ENCODE measurements at regions not wholly inside any gene's neighbourhood (a gene's known extent, or its start where the extent isn't known, plus 50 kb on each side); places are given as distances from the start of the nearest gene placed in this dataset.
A peak's percentile ranks its signal among the peaks of the same experiment; 100 is the strongest.
"Not testable (repeated sequence)": the region's sequence is repeated elsewhere in the genome, so short reads cannot be mapped to it uniquely, and the experiment has no call there.

DNA sequence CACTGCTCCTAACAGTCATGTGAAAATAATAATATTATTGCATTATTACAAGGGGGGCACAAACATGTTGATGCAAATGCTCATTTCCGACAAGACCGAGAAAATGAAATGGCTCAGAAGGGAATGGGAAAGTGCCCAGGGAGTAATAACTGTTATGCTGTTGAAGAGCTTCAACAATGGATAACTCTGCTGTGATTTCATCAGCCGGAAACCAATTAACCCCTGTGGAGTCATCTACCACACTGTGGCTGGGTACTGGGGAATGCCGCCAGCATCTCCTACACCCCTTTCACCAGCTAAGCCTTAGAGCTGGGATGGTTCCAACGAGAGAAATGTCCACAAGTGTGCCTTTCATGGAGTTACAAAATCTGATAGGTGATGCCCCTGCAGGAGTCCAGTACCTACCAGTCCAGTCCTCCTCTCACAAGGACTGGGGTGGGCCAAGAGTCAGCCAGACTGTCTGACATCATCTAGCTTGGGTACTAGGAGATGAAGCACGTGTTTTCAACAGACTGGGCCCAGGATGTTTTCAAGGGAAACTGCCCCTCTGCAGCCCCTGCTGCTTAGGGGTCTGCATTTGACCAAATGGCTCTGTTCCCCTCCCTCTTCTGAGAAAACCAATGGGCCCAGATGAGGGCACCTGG is 509.3 kb upstream of the CCDC196 start:
- H3K4me1 ChIP-seq (ENCODE audit: insufficient read depth, low read length) = no peaks in the 10 kb centered on the region
- Mint-ChIP-seq H3K9me3 (peaks cover 0 to 22% (median 10%) of the 10 kb centered on the region in 8 donors), H3K4me1 (peaks cover 0 to 1% (median 0%) of the 10 kb centered on the region in 4 donors), H3K27me3 (no peaks in the 10 kb centered on the region), H3K36me3 (peaks cover 0 to 3% of the 10 kb centered on the region in 2 donors), H3K4me3 (no peak overlapping the region), H3K27ac (no peak overlapping the region)
- H3K27me3 ChIP-seq (ENCODE audit: insufficient read depth, low read length) = no peaks in the 10 kb centered on the region
- no peak for DNase-seq
- H3K36me3 ChIP-seq (ENCODE audit: insufficient read depth, low read length) = no peaks in the 10 kb centered on the region
- no peak overlapping the region for H3K4me3 ChIP-seq (ENCODE audit: low read length in 2 of 2)
- CTCF ChIA-PET (ENCODE audit: partially characterized antibody) = no interaction called here
- H3K27ac ChIP-seq (ENCODE audit: low read depth, low read length) = no peak overlapping the region
- POLR2A ChIA-PET (ENCODE audit: partially characterized antibody) = no interaction called here
- intact Hi-C loops (cut with micrococcal nuclease) = no loop called here
- H3K9me3 ChIP-seq (ENCODE audit: control insufficient read depth in 1 of 2, low read length in 2 of 2) = no peaks in the 10 kb centered on the region

DNA sequence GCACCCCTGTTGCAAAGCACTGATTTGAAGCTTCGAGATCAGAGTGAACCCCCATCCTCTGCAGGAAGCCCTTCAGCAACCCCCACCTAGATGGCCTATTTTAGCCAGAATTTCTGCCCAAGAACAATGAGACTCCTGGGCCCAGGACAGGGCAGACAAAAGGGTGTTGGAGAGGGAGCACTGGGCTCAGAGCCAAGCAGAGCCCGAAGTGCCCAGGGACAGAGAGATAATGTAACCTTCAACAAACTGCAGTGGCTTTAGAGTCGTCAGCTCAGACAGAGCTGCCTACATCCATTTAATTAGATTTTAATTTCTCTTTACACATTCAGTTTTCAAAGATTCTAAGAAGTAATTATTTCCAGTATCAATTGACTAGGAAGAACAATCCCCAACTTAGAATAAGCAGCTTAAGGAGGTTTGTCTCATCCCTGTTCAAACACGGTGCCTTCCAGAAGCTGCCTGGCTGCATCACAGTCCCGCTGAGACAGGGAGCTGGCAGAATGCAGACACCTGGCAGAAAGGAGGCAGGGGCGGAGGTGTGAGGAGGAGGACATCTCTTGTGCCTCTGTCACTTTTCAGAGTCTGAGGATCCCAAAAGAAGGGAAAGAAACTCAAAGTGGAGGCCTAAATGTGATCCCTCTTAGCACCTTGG is 504.9 kb upstream of the CCDC196 start:
- Histone ChIP-seq H3K9me3 (ENCODE audit: control insufficient read depth in 1 of 2, low read length in 2 of 2) (no peaks in the 10 kb centered on the region), H3K4me1 (ENCODE audit: insufficient read depth, low read length) (no peaks in the 10 kb centered on the region), H3K27me3 (ENCODE audit: insufficient read depth, low read length) (no peaks in the 10 kb centered on the region), H3K27ac (ENCODE audit: low read depth, low read length) (no peak overlapping the region), H3K36me3 (ENCODE audit: insufficient read depth, low read length) (no peaks in the 10 kb centered on the region), H3K4me3 (ENCODE audit: low read length in 2 of 2) (no peak overlapping the region)
- H3K4me3 Mint-ChIP-seq = no peak overlapping the region
- ChIA-PET POLR2A (ENCODE audit: partially characterized antibody) (no interaction called here), CTCF (ENCODE audit: partially characterized antibody) (no interaction called here)
- peaks cover 0 to 22% (median 10%) of the 10 kb centered on the region in 8 donors for H3K9me3 Mint-ChIP-seq
- H3K27me3 Mint-ChIP-seq = no peaks in the 10 kb centered on the region
- H3K27ac Mint-ChIP-seq = no peak overlapping the region
- no peak for DNase-seq
- peaks cover 0 to 3% of the 10 kb centered on the region in 2 donors for H3K36me3 Mint-ChIP-seq
- intact Hi-C loops (cut with micrococcal nuclease) = no loop called here
- H3K4me1 Mint-ChIP-seq = peaks cover 0 to 3% (median 1%) of the 10 kb centered on the region in 4 donors

DNA sequence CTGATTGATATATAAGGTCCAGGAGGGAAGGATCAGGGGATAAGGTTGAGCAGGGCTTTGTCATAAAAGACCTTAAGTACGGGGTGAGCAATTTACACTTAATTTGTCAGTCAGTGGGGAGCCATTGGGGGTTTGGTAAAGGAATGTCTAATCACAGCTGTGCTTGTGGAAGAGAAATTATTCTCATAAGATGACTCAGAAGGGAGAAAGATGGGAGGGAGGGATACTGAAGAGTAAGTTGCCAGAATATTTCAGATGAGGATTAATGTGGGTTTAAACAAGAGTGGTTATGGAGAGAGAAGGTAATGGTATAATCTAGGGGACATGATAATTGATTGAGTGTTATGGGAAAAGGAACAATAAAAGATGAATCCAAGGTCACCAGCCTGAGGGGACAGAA is 500.1 kb upstream of the CCDC196 start:
- Histone ChIP-seq H3K4me1 (ENCODE audit: insufficient read depth, low read length) (no peaks in the 10 kb centered on the region), H3K27ac (ENCODE audit: low read depth, low read length) (no peak overlapping the region), H3K4me3 (ENCODE audit: low read length in 2 of 2) (no peak overlapping the region), H3K36me3 (ENCODE audit: insufficient read depth, low read length) (no peaks in the 10 kb centered on the region), H3K27me3 (ENCODE audit: insufficient read depth, low read length) (no peaks in the 10 kb centered on the region), H3K9me3 (ENCODE audit: control insufficient read depth in 1 of 2, low read length in 2 of 2) (no peaks in the 10 kb centered on the region)
- Mint-ChIP-seq H3K4me3 (no peak overlapping the region), H3K9me3 (peaks cover 0 to 2% (median 0%) of the 10 kb centered on the region in 8 donors), H3K4me1 (peaks cover 0 to 7% (median 5%) of the 10 kb centered on the region in 4 donors), H3K36me3 (no peaks in the 10 kb centered on the region), H3K27me3 (no peaks in the 10 kb centered on the region), H3K27ac (peak overlapping the region in 1 of 7 donors; percentile 2)
- POLR2A ChIA-PET (ENCODE audit: partially characterized antibody) = no interaction called here
- no peak for DNase-seq
- intact Hi-C loops (cut with micrococcal nuclease) = no loop called here
- CTCF ChIA-PET (ENCODE audit: partially characterized antibody) = no interaction called here

DNA sequence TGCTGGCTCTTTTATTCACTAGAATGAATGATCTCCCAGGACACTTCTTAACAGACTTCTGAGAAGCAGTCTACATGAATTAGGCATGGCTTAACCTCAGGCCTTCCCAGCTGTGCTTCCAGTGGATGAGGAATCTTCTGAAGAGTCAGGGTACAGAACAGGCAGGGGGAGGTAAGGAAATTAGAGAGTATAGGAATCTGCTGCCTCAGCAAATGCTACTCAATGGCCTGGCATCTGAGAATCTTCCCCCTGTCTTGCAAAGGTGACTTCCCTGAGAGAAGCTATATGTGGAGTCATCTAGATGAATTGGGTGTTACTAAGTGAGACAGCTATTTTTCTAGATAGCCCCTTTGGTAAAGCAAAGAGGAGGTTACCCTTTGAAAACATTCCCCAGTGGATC is 496.2 kb upstream of the CCDC196 start:
- CTCF ChIA-PET (ENCODE audit: partially characterized antibody) = no interaction called here

DNA sequence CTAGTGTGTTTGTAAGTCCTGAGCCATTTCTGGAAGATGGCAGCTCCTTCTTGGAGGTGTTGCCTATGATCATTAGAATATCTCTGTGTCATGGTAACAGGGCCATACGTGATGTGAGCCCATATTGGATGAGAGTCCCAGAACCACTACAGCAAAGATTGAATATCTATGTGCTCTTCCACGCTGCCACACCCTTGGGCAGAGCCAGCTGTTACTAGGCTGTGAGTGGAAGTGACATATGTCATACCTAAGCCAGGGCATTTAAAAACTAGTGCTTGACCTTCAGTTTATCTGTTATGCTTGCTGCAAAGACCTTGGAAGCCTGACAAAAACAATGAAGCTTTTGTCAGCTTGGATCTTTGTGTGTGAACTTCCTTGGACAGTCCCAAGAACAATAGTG is 495.1 kb upstream of the CCDC196 start:
- H3K27ac Mint-ChIP-seq = peak overlapping the region in 2 of 7 donors; percentile 32 to 53
- no peak for DNase-seq
- no peaks in the 10 kb centered on the region for H3K27me3 ChIP-seq (ENCODE audit: insufficient read depth, low read length)
- intact Hi-C loops (cut with micrococcal nuclease) = no loop called here
- H3K9me3 Mint-ChIP-seq = peaks cover 0 to 5% (median under 1%) of the 10 kb centered on the region in 8 donors
- ChIA-PET POLR2A (ENCODE audit: partially characterized antibody) (interaction anchor here (1.1 kb wide), 1 partner anchor 31 kb away, joined by 3 read pairs; no protein-coding TSS in a partner anchor), CTCF (ENCODE audit: partially characterized antibody) (no interaction called here)
- H3K27me3 Mint-ChIP-seq = no peaks in the 10 kb centered on the region
- no peaks in the 10 kb centered on the region for H3K9me3 ChIP-seq (ENCODE audit: control insufficient read depth in 1 of 2, low read length in 2 of 2)
- H3K4me3 ChIP-seq (ENCODE audit: low read length in 2 of 2) = no peak overlapping the region
- no peaks in the 10 kb centered on the region for H3K36me3 Mint-ChIP-seq
- H3K27ac ChIP-seq (ENCODE audit: low read depth, low read length) = no peak overlapping the region
- no peaks in the 10 kb centered on the region for H3K36me3 ChIP-seq (ENCODE audit: insufficient read depth, low read length)
- H3K4me3 Mint-ChIP-seq = no peak overlapping the region
- peaks cover 21 to 36% (median 28%) of the 10 kb centered on the region in 4 donors for H3K4me1 Mint-ChIP-seq
- H3K4me1 ChIP-seq (ENCODE audit: insufficient read depth, low read length) = peaks cover 17% of the 10 kb centered on the region

More for the DNA sequence above, 496.2 kb upstream of the CCDC196 start:
- H3K36me3 Mint-ChIP-seq = no peaks in the 10 kb centered on the region
- POLR2A ChIA-PET (ENCODE audit: partially characterized antibody) = interaction anchor here (1.1 kb wide), 1 partner anchor 30 kb away, joined by 3 read pairs; no protein-coding TSS in a partner anchor
- no peaks in the 10 kb centered on the region for H3K9me3 ChIP-seq (ENCODE audit: control insufficient read depth in 1 of 2, low read length in 2 of 2)
- H3K27me3 Mint-ChIP-seq = no peaks in the 10 kb centered on the region
- intact Hi-C loops (cut with micrococcal nuclease) = no loop called here
- H3K4me3 ChIP-seq (ENCODE audit: low read length in 2 of 2) = no peak overlapping the region
- H3K27me3 ChIP-seq (ENCODE audit: insufficient read depth, low read length) = no peaks in the 10 kb centered on the region
- H3K4me1 Mint-ChIP-seq = peaks cover 22 to 36% (median 28%) of the 10 kb centered on the region in 4 donors
- no peak for DNase-seq
- H3K4me1 ChIP-seq (ENCODE audit: insufficient read depth, low read length) = peaks cover 17% of the 10 kb centered on the region
- no peak overlapping the region for H3K27ac ChIP-seq (ENCODE audit: low read depth, low read length)
- H3K36me3 ChIP-seq (ENCODE audit: insufficient read depth, low read length) = no peaks in the 10 kb centered on the region
- no peak overlapping the region for H3K4me3 Mint-ChIP-seq
- H3K27ac Mint-ChIP-seq = no peak overlapping the region
- peaks cover 0 to 5% (median under 1%) of the 10 kb centered on the region in 8 donors for H3K9me3 Mint-ChIP-seq

DNA sequence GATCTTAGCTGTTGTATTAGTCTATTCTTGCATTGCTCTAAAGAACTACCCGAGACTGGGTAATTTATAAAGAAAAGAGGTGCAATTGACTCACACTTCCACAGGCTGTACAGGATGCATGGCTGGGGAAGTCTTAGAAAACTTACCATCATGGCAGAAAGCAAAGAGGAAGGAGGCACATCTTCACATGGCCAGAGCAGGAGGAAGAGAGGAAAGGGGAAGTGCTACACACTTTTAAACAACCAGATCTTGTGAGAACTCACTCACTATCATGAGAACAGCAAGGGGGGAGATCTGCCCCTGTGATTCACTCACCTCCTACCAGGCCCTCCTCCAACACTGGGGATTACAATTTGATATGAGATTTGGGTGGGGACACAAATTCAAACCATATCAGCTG is 494.2 kb upstream of the CCDC196 start:
- H3K36me3 ChIP-seq (ENCODE audit: insufficient read depth, low read length); H3K27me3 Mint-ChIP-seq; H3K27ac ChIP-seq (ENCODE audit: low read depth, low read length); CTCF ChIA-PET (ENCODE audit: partially characterized antibody); H3K27me3 ChIP-seq (ENCODE audit: insufficient read depth, low read length); H3K4me3 ChIP-seq (ENCODE audit: low read length in 2 of 2); DNase-seq; H3K9me3 Mint-ChIP-seq; POLR2A ChIA-PET (ENCODE audit: partially characterized antibody); H3K9me3 ChIP-seq (ENCODE audit: control insufficient read depth in 1 of 2, low read length in 2 of 2); H3K36me3 Mint-ChIP-seq; intact Hi-C loops (cut with micrococcal nuclease): not testable (repeated sequence)
- H3K27ac Mint-ChIP-seq = peak overlapping the region in 2 of 7 donors; percentile 43 to 61
- H3K4me1 Mint-ChIP-seq = peaks cover 16 to 31% (median 27%) of the 10 kb centered on the region in 4 donors
- H3K4me1 ChIP-seq (ENCODE audit: insufficient read depth, low read length) = peaks cover 17% of the 10 kb centered on the region
- peak overlapping the region in 1 of 8 donors; percentile 3 for H3K4me3 Mint-ChIP-seq

DNA sequence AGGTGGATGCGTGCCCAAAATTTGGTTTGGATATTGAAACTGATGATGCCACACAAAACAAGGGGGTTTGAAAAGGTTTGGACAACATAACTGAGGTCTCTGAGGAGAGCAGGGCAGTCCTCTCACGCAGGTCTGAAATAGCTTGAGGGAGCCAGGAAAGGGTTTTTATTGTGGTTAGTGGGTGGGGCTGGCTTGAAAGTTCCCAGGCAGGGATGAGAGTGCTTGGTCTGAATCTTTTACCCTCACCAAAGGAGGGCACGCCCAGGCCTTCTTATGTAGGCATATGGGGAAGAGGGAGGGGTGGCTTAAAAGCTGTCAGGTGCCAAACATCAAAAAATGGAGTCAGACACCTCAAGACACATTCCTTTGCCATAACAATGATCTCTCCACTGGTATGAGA is 493.1 kb upstream of the CCDC196 start:
- H3K27me3 ChIP-seq (ENCODE audit: insufficient read depth, low read length) = no peaks in the 10 kb centered on the region
- H3K4me3 ChIP-seq (ENCODE audit: low read length in 2 of 2) = no peak overlapping the region
- H3K9me3 Mint-ChIP-seq = peaks cover 0 to 5% (median 2%) of the 10 kb centered on the region in 8 donors
- peaks cover 17% of the 10 kb centered on the region for H3K4me1 ChIP-seq (ENCODE audit: insufficient read depth, low read length)
- H3K27ac ChIP-seq (ENCODE audit: low read depth, low read length) = no peak overlapping the region
- intact Hi-C loops (cut with micrococcal nuclease) = no loop called here
- H3K27me3 Mint-ChIP-seq = no peaks in the 10 kb centered on the region
- H3K4me1 Mint-ChIP-seq = peaks cover 16 to 31% (median 27%) of the 10 kb centered on the region in 4 donors
- H3K9me3 ChIP-seq (ENCODE audit: control insufficient read depth in 1 of 2, low read length in 2 of 2) = no peaks in the 10 kb centered on the region
- ChIA-PET POLR2A (ENCODE audit: partially characterized antibody) (no interaction called here), CTCF (ENCODE audit: partially characterized antibody) (no interaction called here)
- H3K27ac Mint-ChIP-seq = peak overlapping the region in 6 of 7 donors; percentile 24 to 72 (median 48)
- peak overlapping the region in 4 of 8 donors; percentile 36 to 65 (median 44) for H3K4me3 Mint-ChIP-seq
- no peaks in the 10 kb centered on the region for H3K36me3 Mint-ChIP-seq
- no peaks in the 10 kb centered on the region for H3K36me3 ChIP-seq (ENCODE audit: insufficient read depth, low read length)
- DNase-seq = no peak

Measured in CD4-positive, alpha-beta memory T cell (primary cell).